Transverse colon (tissue), 4 donors: ENCODE measurements at regions not wholly inside any gene's neighbourhood (a gene's known extent, or its start where the extent isn't known, plus 50 kb on each side); places are given as distances from the start of the nearest gene placed in this dataset.

Experiments used
- DNase-seq: peaks from one replicate; pipeline ENCODE4 v3.0.0-alpha.2; 2019
- H3K27ac ChIP-seq, 4 donors: fragments of 200-600 bp; sonication (generic); 2 replicates each; pipeline ENCODE4 v1.5.1; 2016 to 2018; ENCODE audit warnings: inconsistent platforms in 4 of 4
- H3K27me3 ChIP-seq: fragments of 200-600 bp; sonication (generic); 2 replicates; pipeline ENCODE4 v1.5.1; 2017; ENCODE audit warnings: inconsistent platforms
- H3K36me3 ChIP-seq, 4 donors: fragments of 200-600 bp; sonication (generic); 2 replicates each; pipeline ENCODE4 v1.5.1; 2017 to 2019; ENCODE audit warnings: inconsistent platforms in 4 of 4
- H3K4me1 ChIP-seq, 4 donors: fragments of 200-600 bp; sonication (generic); 2 replicates each; pipeline ENCODE4 v1.5.1; 2017 to 2020; ENCODE audit warnings: inconsistent platforms in 4 of 4
- H3K4me3 ChIP-seq, 4 donors: fragments of 200-600 bp; sonication (generic); 1 replicate in 1 of 4; 2 replicates in 3 of 4; pipeline versions ENCODE4 v1.5.1 to v1.6.1; 2017 to 2019; ENCODE audit warnings: inconsistent platforms in 4 of 4
- H3K9me3 ChIP-seq, 2 donors: fragments of 200-600 bp; sonication (generic); 2 replicates each; pipeline ENCODE4 v1.5.1; 2017 to 2019; ENCODE audit warnings: inconsistent platforms in 2 of 2
- CTCF ChIP-seq, 5 experiments: fragments of 200-600 bp in 3 of 5; fragments of 450-650 bp in 2 of 5; sonication (generic) in 3 of 5; IDR thresholded peaks; 1 replicate in 2 of 5; 2 replicates in 3 of 5; pipeline ENCODE4 v1.5.1; 2016 to 2017; ENCODE audit warnings: antibody characterized with exemption in 5 of 5, inconsistent platforms in 3 of 5, mild to moderate bottlenecking in 2 of 5, moderate library complexity in 1 of 5
- EP300 ChIP-seq: sonication (generic); formaldehyde crosslinking; IDR thresholded peaks from one replicate; pipeline ENCODE4 v1.6.1; 2017; ENCODE audit warnings: antibody characterized with exemption, low read depth
- POLR2A ChIP-seq: fragments of 450-650 bp; IDR thresholded peaks from one replicate; pipeline ENCODE4 v1.6.1; 2016; ENCODE audit warnings: antibody characterized with exemption, mild to moderate bottlenecking, moderate library complexity
- POLR2AphosphoS5 ChIP-seq, 3 donors: sonication (generic); formaldehyde crosslinking; IDR thresholded peaks; one replicate each; pipeline ENCODE4 v1.6.1; 2016; ENCODE audit warnings: antibody characterized with exemption in 3 of 3
- WGBS, 2 donors: methylation state at CpG; one replicate each; pipeline ENCODE4 v1.1.5; 2018; ENCODE audit warnings: low coverage in 1 of 2; 5-methylcytosine and 5-hydroxymethylcytosine counted together
- in situ Hi-C, 4 donors: fragments of 200-750 bp; cut with MboI; loops; one replicate each; pipeline versions ENCODE4 v1.15.0 to v1.15.1; 2017; ENCODE audit warnings: low sequenced_read_pairs in 3 of 4, low pct_ligation_motif_present in 1 of 4, low pct_unique_long_range_greater_than_20kb in 1 of 4
- intact Hi-C: fragments of 100-400 bp; cut with DNase I; formaldehyde crosslinking; loops from one replicate; pipeline ENCODE4 v1.15.1; 2023; ENCODE audit warnings: low total_unique reads

GRCh38 chr3:18780959-18781358, 355.8 kb upstream of the SATB1 start:
- in situ Hi-C loops: no loop called here
- TF ChIP-seq POLR2A (no peak), CTCF (IDR thresholded peaks at IDR 0.05) (no peak), EP300 (no peak), POLR2AphosphoS5 (IDR thresholded peaks at IDR 0.05) (no peak)
- H3K4me3 ChIP-seq: no peak overlapping the region
- H3K9me3 ChIP-seq: no peaks in the 10 kb centered on the region
- intact Hi-C loops: no loop called here
- H3K27me3 ChIP-seq: no peaks in the 10 kb centered on the region
- H3K36me3 ChIP-seq: no peaks in the 10 kb centered on the region
- H3K27ac ChIP-seq: no peak overlapping the region
- no peak for DNase-seq
- H3K4me1 ChIP-seq: no peaks in the 10 kb centered on the region
- 47 to 81% methylated on average over 3 of the region's 3 CpGs for WGBS, 2 donors

- Histone ChIP-seq H3K36me3 (no peaks in the 10 kb centered on the region), H3K4me1 (no peaks in the 10 kb centered on the region), H3K4me3 (no peak overlapping the region), H3K9me3 (no peaks in the 10 kb centered on the region), H3K27me3 (no peaks in the 10 kb centered on the region), H3K27ac (no peak overlapping the region)
- in situ Hi-C loops (no loop called here), intact Hi-C loops (no loop called here)
- DNase-seq: no peak
- TF ChIP-seq CTCF (IDR thresholded peaks at IDR 0.05): no peak
- TF ChIP-seq POLR2A: no peak
- TF ChIP-seq EP300: no peak
- no peak for TF ChIP-seq POLR2AphosphoS5 (IDR thresholded peaks at IDR 0.05)
- 89 to 95% methylated on average over 2 of the region's 2 CpGs for WGBS, 2 donors
Measured at GRCh38 chr3:18779704-18780103, 354.6 kb upstream of the SATB1 start.

GRCh38 chr3:18778598-18778997, 353.5 kb upstream of the SATB1 start:
- no peak overlapping the region for H3K27ac ChIP-seq
- no peak for DNase-seq
- intact Hi-C loops: no loop called here
- no peaks in the 10 kb centered on the region for H3K36me3 ChIP-seq
- TF ChIP-seq POLR2A (no peak), POLR2AphosphoS5 (IDR thresholded peaks at IDR 0.05) (no peak), CTCF (IDR thresholded peaks at IDR 0.05) (no peak), EP300 (no peak)
- 66 to 70% methylated on average over 2 of the region's 2 CpGs for WGBS, 2 donors
- H3K9me3 ChIP-seq: no peaks in the 10 kb centered on the region
- no peaks in the 10 kb centered on the region for H3K27me3 ChIP-seq
- in situ Hi-C loops: no loop called here
- no peaks in the 10 kb centered on the region for H3K4me1 ChIP-seq
- no peak overlapping the region for H3K4me3 ChIP-seq

GRCh38 chr3:18778094-18778493, 353.0 kb upstream of the SATB1 start:
- Histone ChIP-seq H3K36me3 (no peaks in the 10 kb centered on the region), H3K9me3 (no peaks in the 10 kb centered on the region), H3K27me3 (no peaks in the 10 kb centered on the region), H3K4me1 (no peaks in the 10 kb centered on the region), H3K27ac (no peak overlapping the region), H3K4me3 (no peak overlapping the region)
- in situ Hi-C loops: no loop called here
- intact Hi-C loops: no loop called here
- no peak for DNase-seq
- no peak for TF ChIP-seq CTCF (IDR thresholded peaks at IDR 0.05)
- TF ChIP-seq POLR2AphosphoS5 (IDR thresholded peaks at IDR 0.05): no peak
- TF ChIP-seq EP300: no peak
- TF ChIP-seq POLR2A: no peak
